GM19328 (cell line): ENCODE measurements at regions not wholly inside any gene's neighbourhood (a gene's known extent, or its start where the extent isn't known, plus 50 kb on each side); places are given as distances from the start of the nearest gene placed in this dataset.

ENCODE experiments used
- ATAC-seq: cut with Tn5 transposase; IDR thresholded peaks from one replicate; pipeline ENCODE4 v1.9.1; 2021; ENCODE audit warnings: mild to moderate bottlenecking, moderate library complexity; ENCODE audit not compliant: unreplicated experiment

- no peak for ATAC-seq
Measured at GRCh38 chr1:55662875-55663274, 447.7 kb upstream of the USP24 start.

GRCh38 chr1:55658917-55659316, 443.8 kb upstream of the USP24 start:
- ATAC-seq, result no peak

- no peak for ATAC-seq
Measured at GRCh38 chr1:55654750-55655149, 439.6 kb upstream of the USP24 start.

GRCh38 chr1:55654171-55654570, 439.0 kb upstream of the USP24 start:
- ATAC-seq, result no peak

GRCh38 chr1:55650444-55650843, 435.3 kb upstream of the USP24 start:
- ATAC-seq, result no peak

GRCh38 chr1:55646181-55646580, 431.0 kb upstream of the USP24 start:
- ATAC-seq, result no peak

GRCh38 chr1:55645270-55645669, 430.1 kb upstream of the USP24 start:
- ATAC-seq, result no peak

- ATAC-seq, result no peak
Measured at GRCh38 chr1:55641947-55642346, 426.8 kb upstream of the USP24 start.

- no peak for ATAC-seq
Measured at GRCh38 chr1:55640708-55641473, 425.7 kb upstream of the USP24 start.

GRCh38 chr1:55639526-55639925, 424.4 kb upstream of the USP24 start:
- ATAC-seq, result no peak

- no peak for ATAC-seq
Measured at GRCh38 chr1:55639051-55639450, 423.9 kb upstream of the USP24 start.

GRCh38 chr1:55636696-55637095, 421.5 kb upstream of the USP24 start:
- no peak for ATAC-seq

- ATAC-seq, result no peak
Measured at GRCh38 chr1:55635856-55636255, 420.7 kb upstream of the USP24 start.

GRCh38 chr1:55634516-55634915, 419.4 kb upstream of the USP24 start:
- no peak for ATAC-seq

- no peak for ATAC-seq
Measured at GRCh38 chr1:55632906-55633305, 417.7 kb upstream of the USP24 start.

GRCh38 chr1:55632058-55632457, 416.9 kb upstream of the USP24 start:
- ATAC-seq, result no peak

GRCh38 chr1:55631509-55631908, 416.3 kb upstream of the USP24 start:
- ATAC-seq, result no peak

- no peak for ATAC-seq
Measured at GRCh38 chr1:55626326-55626725, 411.2 kb upstream of the USP24 start.

- no peak for ATAC-seq
Measured at GRCh38 chr1:55624766-55625165, 409.6 kb upstream of the USP24 start.

GRCh38 chr1:55623311-55623710, 408.1 kb upstream of the USP24 start:
- ATAC-seq, result no peak

- no peak for ATAC-seq
Measured at GRCh38 chr1:55622074-55622473, 406.9 kb upstream of the USP24 start.

- ATAC-seq, result no peak
Measured at GRCh38 chr1:55618199-55618598, 403.0 kb upstream of the USP24 start.
